GM12878 (cell line): ENCODE measurements at regions not wholly inside any gene's neighbourhood (a gene's known extent, or its start where the extent isn't known, plus 50 kb on each side); places are given as distances from the start of the nearest gene placed in this dataset.

Experiments
- ATAC-seq: fragments of 200-7000 bp; cut with Tn5 transposase; 3 replicates; pipeline ENCODE4 v1.9.1; 2020; ENCODE audit warnings: mild to moderate bottlenecking, moderate library complexity
- BruUV-seq: library from RNA; stranded (reverse); fragments of 400-500 nt; replicated peaks from 2 replicates; lab custom pipeline; 2021; lab: Mats Ljungman, UMichigan
- CTCF ChIA-PET: fragments of 300-600 bp; sonication (Branson Sonifier 250); formaldehyde crosslinking; extraction: SDS; loops from one replicate; lab custom pipeline; 2021; ENCODE audit warnings: inconsistent platforms; lab: Yijun Ruan, JAX
- POLR2A ChIA-PET: fragments of 350-600 bp; formaldehyde crosslinking; extraction: SDS; loops from one replicate; lab custom pipeline; 2021; ENCODE audit warnings: inconsistent platforms; lab: Charles Lee
- RAD21 ChIA-PET: fragments of 300-600 bp; sonication (Branson Sonifier 250); formaldehyde crosslinking; loops from one replicate; lab custom pipeline; 2023; ENCODE audit warnings: antibody characterized with exemption; ENCODE audit not compliant: unreplicated experiment; lab: Charles Lee
- SMC1A ChIA-PET: fragments of 300-600 bp; sonication (Branson Sonifier 250); formaldehyde crosslinking; loops from one replicate; lab custom pipeline; 2023; ENCODE audit not compliant: unreplicated experiment, uncharacterized antibody; lab: Charles Lee
- DNase-seq: peaks from one replicate; pipeline ENCODE4 v3.0.0-alpha.2; 2011; ENCODE audit warnings: low read depth, low spot score
- FAIRE-seq: peaks from 3 replicates; lab custom pipeline; 2011; peaks lifted over from hg19 to GRCh38; lab: Jason Lieb, UNC
- H2AFZ ChIP-seq: 2 replicates; pipeline ENCODE4 v1.6.0; 2011; ENCODE audit warnings: low read depth, low read length, control low read depth; ENCODE audit not compliant: control insufficient read depth
- H3K27ac ChIP-seq: 2 replicates; pipeline ENCODE4 v1.5.1; 2011; ENCODE audit warnings: control low read depth; ENCODE audit not compliant: control insufficient read depth, insufficient read depth
- H3K27me3 ChIP-seq, 2 experiments: replicated peaks in 1 of 2; 2 replicates each; pipeline versions ENCODE4 v1.6.0 to v1.6.1; 2011; ENCODE audit warnings: low read length in 1 of 2; ENCODE audit not compliant: control insufficient read depth in 2 of 2, insufficient read depth in 2 of 2
- H3K36me3 ChIP-seq, 2 experiments: 2 replicates each; pipeline ENCODE4 v1.5.1; 2011; ENCODE audit warnings: low read length in 1 of 2; ENCODE audit not compliant: control insufficient read depth in 2 of 2, insufficient read depth in 2 of 2
- H3K4me1 ChIP-seq: 2 replicates; pipeline ENCODE4 v1.6.1; 2011; ENCODE audit warnings: mild to moderate bottlenecking, low read length, moderate library complexity, mixed read lengths; ENCODE audit not compliant: control insufficient read depth, insufficient read depth
- H3K4me2 ChIP-seq: 2 replicates; pipeline ENCODE4 v1.6.0; 2011; ENCODE audit warnings: control low read depth; ENCODE audit not compliant: control insufficient read depth, insufficient read depth
- H3K4me3 ChIP-seq: fragments of 200-600 bp; sonication (generic); 2 replicates; pipeline ENCODE4 v1.5.1; 2016
- H3K79me2 ChIP-seq: 2 replicates; pipeline ENCODE4 v1.6.0; 2011; ENCODE audit warnings: low read length; ENCODE audit not compliant: control insufficient read depth, insufficient read depth
- H3K9ac ChIP-seq: 2 replicates; pipeline ENCODE4 v1.8.0; 2011; ENCODE audit warnings: low read length, control low read depth, mixed read lengths; ENCODE audit not compliant: control insufficient read depth, insufficient read depth
- H3K9me3 ChIP-seq: replicated peaks from 3 replicates; pipeline ENCODE4 v1.5.1; 2011; ENCODE audit warnings: mild to moderate bottlenecking, low read length; ENCODE audit not compliant: control insufficient read depth, insufficient read depth
- H4K20me1 ChIP-seq: 2 replicates; pipeline ENCODE4 v1.6.0; 2011; ENCODE audit not compliant: control insufficient read depth, insufficient read depth
- BHLHE40 ChIP-seq, 2 experiments: fragments of 450-650 bp in 1 of 2; IDR thresholded peaks; 2 replicates each; pipeline ENCODE4 v1.6.1; 2011 to 2017; ENCODE audit warnings: low read depth in 2 of 2, borderline replicate concordance in 1 of 2, improper control_type of control experiment in 1 of 2, low read length in 1 of 2, mild to moderate bottlenecking in 1 of 2
- CREM ChIP-seq: IDR thresholded peaks from 2 replicates; pipeline ENCODE4 v1.6.1; 2014; ENCODE audit warnings: antibody characterized with exemption, low read depth
- HDGF ChIP-seq: fragments of 450-650 bp; IDR thresholded peaks from 2 replicates; pipeline ENCODE4 v1.6.1; 2016; ENCODE audit warnings: antibody characterized with exemption
- MEF2B ChIP-seq: fragments of 450-650 bp; IDR thresholded peaks from 2 replicates; pipeline ENCODE4 v1.6.1; 2018; ENCODE audit warnings: mild to moderate bottlenecking, moderate library complexity; ENCODE audit not compliant: partially characterized antibody, poor library complexity, severe bottlenecking
- RAD21 ChIP-seq: IDR thresholded peaks from 2 replicates; pipeline ENCODE4 v1.6.1; 2011; ENCODE audit warnings: mild to moderate bottlenecking, low read depth, low read length, moderate library complexity; ENCODE audit not compliant: insufficient read depth
- RELA ChIP-seq: fragments of 450-650 bp; IDR thresholded peaks from 2 replicates; pipeline ENCODE4 v1.8.0; 2014; ENCODE audit warnings: borderline replicate concordance; ENCODE audit not compliant: partially characterized antibody
- SIN3A ChIP-seq: IDR thresholded peaks from 2 replicates; pipeline ENCODE4 v1.6.1; 2012; ENCODE audit warnings: low read depth, low read length, improper control_type of control experiment
- SIX5 ChIP-seq: IDR thresholded peaks from 2 replicates; pipeline ENCODE4 v1.6.1; 2011; ENCODE audit warnings: mild to moderate bottlenecking, low read depth, low read length, moderate library complexity; ENCODE audit not compliant: severe bottlenecking
- SMAD1 ChIP-seq: fragments of 450-650 bp; IDR thresholded peaks from 2 replicates; pipeline ENCODE4 v1.6.1; 2018; ENCODE audit warnings: mild to moderate bottlenecking, low read depth; ENCODE audit not compliant: partially characterized antibody
- SREBF1 ChIP-seq: IDR thresholded peaks from 2 replicates; pipeline ENCODE4 v1.6.1; 2012; ENCODE audit warnings: mild to moderate bottlenecking, low read length
- STAT1 ChIP-seq: fragments of 450-650 bp; conservative IDR thresholded peaks from 2 replicates; pipeline ENCODE4 v1.6.1; 2014; ENCODE audit warnings: antibody characterized with exemption, mild to moderate bottlenecking
- TCF7 ChIP-seq: IDR thresholded peaks from 2 replicates; pipeline ENCODE4 v1.6.1; 2014; ENCODE audit warnings: antibody characterized with exemption, borderline replicate concordance
- USF1 ChIP-seq: IDR thresholded peaks from 2 replicates; pipeline ENCODE4 v1.6.1; 2011; ENCODE audit warnings: borderline replicate concordance, low read depth, mild to moderate bottlenecking, moderate library complexity, mixed read lengths, low read length; ENCODE audit not compliant: insufficient read depth; ENCODE audit errors: extremely low read length
- WRNIP1 ChIP-seq: IDR thresholded peaks from 2 replicates; pipeline ENCODE4 v1.6.1; 2011; ENCODE audit warnings: low read depth, low read length, improper control_type of control experiment, borderline replicate concordance
- ZBTB33 ChIP-seq: fragments of 450-650 bp; IDR thresholded peaks from 2 replicates; pipeline ENCODE4 v1.6.1; 2017; ENCODE audit warnings: mild to moderate bottlenecking
- ZNF622 ChIP-seq: fragments of 450-650 bp; IDR thresholded peaks from 2 replicates; pipeline ENCODE4 v1.6.1; 2017; ENCODE audit warnings: mild to moderate bottlenecking, inconsistent platforms
- WGBS: methylation state at CpG from one replicate; pipeline ENCODE4 v1.1.6; 2016; ENCODE audit warnings: low lambda C conversion rate; ENCODE audit not compliant: insufficient replicate concordance, insufficient coverage; ENCODE audit errors: missing lambda C conversion rate; 5-methylcytosine and 5-hydroxymethylcytosine counted together
- in situ Hi-C: fragments of 300-500 bp; cut with MboI; formaldehyde crosslinking; loops from 9 replicates; pipeline ENCODE4 v1.14.3; 2018; ENCODE audit warnings: mixed read lengths
- intact Hi-C: fragments of 100-400 bp; cut with micrococcal nuclease; formaldehyde crosslinking; loops from one replicate; pipeline ENCODE4 v1.14.2; 2022; ENCODE audit not compliant: unreplicated experiment

- no peaks in the 10 kb centered on the region for H3K27me3 ChIP-seq
- no peak for ATAC-seq
- H3K4me2 ChIP-seq = no peak overlapping the region
- H3K4me1 ChIP-seq = no peaks in the 10 kb centered on the region
- H3K4me3 ChIP-seq = no peak overlapping the region
- ChIA-PET SMC1A (no interaction called here), CTCF (no interaction called here), RAD21 (no interaction called here), POLR2A (no interaction called here)
- in situ Hi-C loops (no loop called here), intact Hi-C loops (no loop called here)
- no peak overlapping the region for H2AFZ ChIP-seq
- H4K20me1 ChIP-seq = no peaks in the 10 kb centered on the region
- no peaks in the 10 kb centered on the region for H3K79me2 ChIP-seq
- H3K27ac ChIP-seq = no peak overlapping the region
- 51% methylated on average over 5 of the region's 5 CpGs for WGBS
- DNase-seq = no peak
- no peaks in the 10 kb centered on the region for H3K9me3 ChIP-seq
- no peak for FAIRE-seq
- no TSS peak for BruUV-seq
- no peak overlapping the region for H3K9ac ChIP-seq
- TF ChIP-seq MEF2B = no peak
- no peak for TF ChIP-seq ZBTB33
- no peak for TF ChIP-seq ZNF622
- TF ChIP-seq SMAD1 = no peak
- TF ChIP-seq CREM = no peak
- TF ChIP-seq HDGF = no peak
- TF ChIP-seq WRNIP1 = no peak
- TF ChIP-seq BHLHE40 (IDR thresholded peaks at IDR 0.05; ENCODE audit: borderline replicate concordance in 1 of 2, low read depth in 2 of 2, low read length in 1 of 2) = no peak
- no peak for TF ChIP-seq USF1
- TF ChIP-seq SIN3A = no peak
- no peak for TF ChIP-seq RAD21
- no peak for TF ChIP-seq SIX5
- no peak for TF ChIP-seq SREBF1
- TF ChIP-seq TCF7 = no peak
- no peak for TF ChIP-seq RELA
- no peak for TF ChIP-seq STAT1
- no peaks in the 10 kb centered on the region for H3K36me3 ChIP-seq
Measured at GRCh38 chr1:115527746-115528145, 114.0 kb upstream of the VANGL1 start.
